ENCODE measurements at regions not wholly inside any gene's neighbourhood (a gene's known extent, or its start where the extent isn't known, plus 50 kb on each side); places are given as distances from the start of the nearest gene placed in this dataset.
"Not testable (repeated sequence)": the region's sequence is repeated elsewhere in the genome, so short reads cannot be mapped to it uniquely, and the experiment has no call there.

DNA sequence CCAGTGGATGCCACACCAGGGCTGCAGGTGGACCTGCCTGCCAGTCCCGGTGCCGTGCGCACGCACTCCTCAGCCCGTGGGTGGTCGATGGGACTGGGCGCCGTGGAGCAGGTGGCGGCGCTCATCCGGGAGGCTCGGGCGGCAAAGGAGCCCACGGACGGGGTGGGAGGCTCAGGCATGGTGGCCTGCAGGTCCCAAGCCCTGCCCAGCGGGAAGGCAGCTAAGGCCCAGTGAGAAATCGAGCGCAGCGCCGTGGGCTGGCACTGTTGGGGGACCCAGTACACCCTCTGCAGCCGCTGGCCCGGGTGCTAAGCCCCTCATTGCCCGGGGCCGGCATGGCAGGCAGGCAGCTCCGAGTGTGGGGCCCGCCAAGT, 1171.8 kb upstream of the B3GALT2 start:
- DNase-seq = no peak

DNA sequence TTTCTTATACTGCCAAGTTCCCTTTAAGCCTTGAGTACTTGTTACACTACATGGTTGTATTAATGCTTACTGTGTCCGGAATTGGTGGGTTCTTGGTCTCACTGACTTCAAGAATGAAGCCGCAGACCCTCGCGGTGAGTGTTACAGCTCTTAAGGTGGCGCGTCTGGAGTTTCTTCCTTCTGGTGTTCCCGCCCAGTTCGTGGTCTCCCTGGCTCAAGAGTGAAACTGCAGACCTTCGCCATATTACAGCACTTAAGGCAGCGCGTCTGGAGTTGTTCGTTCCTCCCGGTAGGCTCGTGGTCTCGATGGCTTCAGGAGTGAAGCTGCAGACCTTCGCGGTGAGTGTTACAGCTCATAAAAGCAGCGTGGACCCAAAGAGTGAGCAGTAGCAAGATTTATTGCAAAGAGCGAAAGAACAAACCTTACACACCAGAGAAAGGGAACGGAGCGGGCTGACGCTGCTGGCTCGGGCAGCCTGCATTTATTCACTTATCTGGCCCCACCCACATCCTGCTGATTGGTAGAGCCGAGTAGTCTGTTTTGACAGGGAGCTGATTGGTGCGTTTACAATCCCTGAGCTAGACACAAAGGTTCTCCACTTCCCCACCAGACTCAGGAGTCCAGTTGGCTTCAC, 1171.3 kb upstream of the B3GALT2 start:
- not testable (repeated sequence) for DNase-seq

DNA sequence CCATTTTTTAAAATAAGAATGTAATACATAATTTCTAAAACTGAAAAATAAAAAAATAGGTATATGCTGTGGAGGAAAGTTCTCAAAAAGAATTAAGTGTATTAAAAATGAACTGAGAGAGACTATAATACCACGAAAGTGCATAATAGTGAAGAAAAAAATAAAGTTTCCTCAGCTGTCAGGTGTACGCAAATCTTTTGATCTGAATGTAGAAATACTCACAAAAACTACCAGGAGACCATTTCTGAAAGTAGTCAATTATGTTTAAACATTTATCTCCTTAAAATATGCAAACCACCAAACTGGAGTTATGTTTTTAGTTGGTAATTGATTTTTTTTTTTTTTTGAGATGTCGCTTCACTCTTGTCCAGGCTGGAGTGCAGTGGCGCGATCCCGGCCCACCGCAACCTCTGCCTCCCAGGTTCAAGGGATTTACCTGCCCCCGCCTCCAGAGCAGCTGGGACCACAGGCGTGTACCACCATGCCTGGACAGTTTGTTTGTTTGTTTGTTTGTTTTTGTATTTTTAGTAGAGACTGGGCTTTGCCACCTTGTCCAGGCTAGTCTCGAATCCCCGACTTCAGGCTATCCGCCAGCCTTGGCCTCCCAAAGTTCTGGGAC, 1169.2 kb upstream of the B3GALT2 start:
- DNase-seq = no peak

DNA sequence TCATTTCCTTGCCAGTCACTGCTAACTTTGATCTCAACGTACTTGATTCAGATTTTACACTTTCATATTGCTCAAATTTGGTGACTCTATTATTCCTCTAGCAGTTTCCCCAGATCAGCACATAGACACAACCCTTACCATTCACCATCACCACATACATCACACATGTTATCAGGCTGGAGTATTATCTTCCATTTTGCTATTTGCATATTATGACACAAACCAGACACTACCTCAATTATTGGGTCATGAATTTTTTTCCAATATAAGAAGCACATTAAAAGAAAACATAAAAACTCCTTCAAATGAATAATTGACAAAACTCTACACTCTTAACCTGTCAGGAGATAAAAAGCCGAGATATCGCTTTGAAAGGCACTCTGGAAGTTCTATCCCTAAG, 1166.7 kb upstream of the B3GALT2 start:
- no peak for DNase-seq

DNA sequence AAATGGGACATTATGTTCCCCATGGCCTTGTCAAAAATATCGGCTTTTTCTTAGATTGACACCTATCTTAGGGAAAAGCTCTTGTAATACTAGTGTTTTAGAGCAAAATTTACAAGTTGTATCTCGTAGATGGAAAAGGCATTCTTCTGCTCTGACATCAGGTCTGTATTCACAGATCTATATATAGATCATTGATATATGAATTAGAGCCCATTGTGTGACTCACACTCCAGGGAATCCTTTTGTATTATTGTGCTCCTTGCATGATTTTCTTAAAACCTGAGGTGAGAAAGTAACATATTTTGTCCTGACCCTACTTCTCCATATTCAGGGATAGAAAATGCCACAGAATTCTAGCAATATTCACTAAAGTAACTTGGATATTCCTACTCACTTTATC, 1160.8 kb upstream of the B3GALT2 start:
- no peak for DNase-seq

DNA sequence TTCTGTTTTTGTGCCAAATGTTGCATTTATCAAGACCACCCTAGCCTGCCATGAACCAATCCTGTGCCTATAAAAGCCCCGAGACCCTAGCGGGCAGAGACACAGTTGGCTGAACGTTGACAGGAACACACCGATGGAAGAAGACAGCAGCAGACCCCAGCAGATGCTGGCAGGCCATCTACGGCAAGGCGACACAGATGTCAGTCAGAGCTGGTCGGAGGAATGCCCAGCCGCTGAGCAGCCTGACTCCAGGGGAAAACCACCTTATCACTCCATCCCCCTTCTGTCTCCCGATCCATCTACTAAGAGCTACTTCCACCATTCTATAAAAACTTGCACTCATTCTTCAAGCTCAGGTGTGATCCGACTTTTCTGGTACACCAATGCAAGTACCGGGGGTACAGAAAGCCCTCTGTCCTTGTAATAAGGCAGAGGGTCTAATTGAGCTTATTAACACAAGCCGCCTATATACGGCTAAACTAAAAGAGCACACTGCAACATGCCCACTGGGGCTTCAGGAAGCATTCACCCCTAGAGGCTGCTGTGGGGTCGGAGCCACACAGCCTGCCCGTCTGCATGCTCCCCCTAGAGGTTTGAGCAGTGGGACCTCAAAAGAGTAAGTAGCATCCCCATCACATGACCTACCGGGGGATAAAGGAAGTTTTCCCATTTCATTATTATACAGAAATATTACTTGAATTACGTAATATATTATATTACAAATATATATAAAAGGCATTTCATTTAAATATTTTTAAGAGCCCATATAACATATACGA, 1156.3 kb upstream of the B3GALT2 start:
- DNase-seq = no peak

DNA sequence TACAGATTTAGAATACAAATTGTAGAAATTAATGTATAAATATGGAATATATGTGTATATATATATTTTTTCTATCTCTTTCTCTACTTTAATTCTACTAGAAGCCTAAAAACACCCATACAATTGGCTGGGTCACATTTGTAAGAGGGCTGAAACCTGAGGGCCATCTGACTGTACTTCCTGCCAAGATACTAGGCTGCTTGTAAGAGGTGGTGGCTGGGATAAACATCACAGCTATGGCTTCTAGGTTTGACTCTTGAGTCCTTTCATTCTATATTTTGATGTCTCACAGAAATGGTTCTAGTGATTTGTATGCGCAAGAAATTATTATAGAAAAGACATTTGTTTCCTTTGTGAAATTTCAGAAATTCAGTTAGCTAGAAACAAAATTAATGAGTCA, 1155.2 kb upstream of the B3GALT2 start:
- DNase-seq = no peak

DNA sequence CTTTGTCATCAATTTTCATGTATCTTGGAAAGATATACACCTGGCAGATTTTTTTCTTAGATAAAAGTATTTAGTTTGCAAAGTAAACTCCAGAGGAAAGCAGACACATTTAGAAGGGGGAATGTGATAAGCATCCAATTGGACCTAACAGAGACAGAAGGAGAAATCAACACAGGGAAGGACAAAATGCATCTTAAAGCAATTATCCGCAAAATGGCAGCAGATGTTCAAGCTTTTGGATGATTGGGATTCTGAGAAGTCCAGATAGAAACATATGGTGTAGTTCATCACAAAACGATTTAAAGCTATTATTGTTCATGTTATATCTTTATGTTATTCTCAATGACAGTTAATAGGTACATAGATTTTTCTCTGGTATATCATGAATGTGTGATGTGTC, 1153.1 kb upstream of the B3GALT2 start:
- no peak for DNase-seq

DNA sequence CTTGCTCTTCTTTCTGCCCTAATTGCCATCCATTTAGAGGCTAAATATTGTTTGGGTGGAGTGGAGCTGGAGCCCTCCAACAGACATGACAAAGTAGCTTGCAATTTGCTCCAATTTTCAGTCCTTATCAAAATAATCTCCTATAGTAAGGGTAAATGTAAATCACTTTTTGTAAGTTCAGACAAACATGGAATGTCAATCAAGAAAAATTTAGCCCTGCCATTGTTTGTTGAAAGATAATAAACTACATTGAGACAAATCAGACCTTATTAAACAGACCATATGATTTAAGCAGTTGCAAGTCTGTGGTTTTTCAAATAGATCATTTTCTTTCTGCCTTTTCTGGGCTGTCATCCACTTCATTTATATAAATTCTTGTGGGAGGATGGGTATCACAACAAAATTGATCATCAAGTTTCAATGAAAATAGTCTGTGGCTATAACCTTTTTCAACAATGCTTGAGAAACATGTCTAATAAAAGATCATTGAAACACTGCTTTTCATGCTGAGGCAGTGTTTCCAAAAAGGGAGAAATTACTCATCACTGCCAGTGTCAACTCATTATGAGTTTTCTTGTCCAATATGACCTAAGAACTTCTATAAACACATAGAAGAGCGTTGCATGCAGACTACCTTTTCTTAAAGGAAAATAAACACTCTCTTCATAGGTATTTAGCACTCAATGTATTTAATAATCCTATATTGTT, 1152.0 kb upstream of the B3GALT2 start:
- DNase-seq = no peak

DNA sequence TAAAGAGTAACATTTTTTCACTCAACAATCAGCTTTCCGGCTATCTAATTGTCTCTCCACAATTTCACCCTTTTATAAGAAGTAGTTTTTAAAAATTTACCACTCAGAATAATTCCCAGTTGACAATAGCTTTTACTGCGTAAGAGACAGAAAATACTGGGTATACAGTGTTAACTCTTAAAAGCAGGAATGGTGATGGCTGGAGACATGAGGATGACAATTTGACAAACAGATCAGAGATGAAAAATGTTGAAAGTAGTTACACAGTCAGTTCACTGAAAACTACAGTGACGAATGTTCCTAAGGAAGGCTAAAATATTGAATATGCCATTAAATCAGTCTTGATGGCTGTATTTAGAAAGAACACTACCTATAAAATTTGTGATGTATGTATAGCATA, 1146.8 kb upstream of the B3GALT2 start:
- DNase-seq = no peak

DNA sequence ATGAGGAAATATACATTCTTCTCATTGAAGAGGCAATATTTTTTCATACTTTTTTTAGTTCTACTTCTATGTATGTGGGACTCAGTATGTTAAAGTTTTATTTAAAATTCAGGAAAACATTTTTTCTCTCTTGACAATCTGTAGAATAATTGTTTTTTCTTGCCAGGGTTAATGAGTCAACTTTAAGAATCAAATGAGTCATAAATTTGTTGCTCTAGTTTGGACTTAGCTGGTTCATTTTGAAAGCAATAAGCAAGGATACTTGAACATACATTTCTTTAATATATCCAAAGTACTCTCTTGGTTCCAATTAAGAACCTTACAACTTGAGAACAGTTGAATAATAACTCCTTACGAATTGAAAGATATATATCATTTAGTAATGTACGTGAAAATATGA, 1145.3 kb upstream of the B3GALT2 start:
- no peak for DNase-seq

DNA sequence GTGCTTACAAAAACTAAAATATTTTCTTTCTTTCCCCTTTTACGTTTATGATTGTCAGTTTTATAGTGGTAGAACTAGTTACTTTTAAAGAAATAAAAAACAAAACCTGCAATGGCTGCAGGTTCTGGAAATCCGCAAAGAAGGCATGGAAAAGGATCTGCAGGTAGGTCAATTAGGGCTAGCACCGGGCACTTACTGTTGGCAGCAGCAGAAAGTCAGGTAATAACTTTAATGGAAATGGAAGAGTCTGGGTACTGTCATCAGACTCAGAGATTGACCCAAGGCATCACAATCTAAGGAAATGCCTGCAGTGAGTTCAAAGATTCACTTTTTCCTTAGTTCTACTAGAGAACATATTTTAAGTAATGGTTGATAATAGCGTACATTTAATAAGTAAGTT, 1136.3 kb upstream of the B3GALT2 start:
- no peak for DNase-seq

DNA sequence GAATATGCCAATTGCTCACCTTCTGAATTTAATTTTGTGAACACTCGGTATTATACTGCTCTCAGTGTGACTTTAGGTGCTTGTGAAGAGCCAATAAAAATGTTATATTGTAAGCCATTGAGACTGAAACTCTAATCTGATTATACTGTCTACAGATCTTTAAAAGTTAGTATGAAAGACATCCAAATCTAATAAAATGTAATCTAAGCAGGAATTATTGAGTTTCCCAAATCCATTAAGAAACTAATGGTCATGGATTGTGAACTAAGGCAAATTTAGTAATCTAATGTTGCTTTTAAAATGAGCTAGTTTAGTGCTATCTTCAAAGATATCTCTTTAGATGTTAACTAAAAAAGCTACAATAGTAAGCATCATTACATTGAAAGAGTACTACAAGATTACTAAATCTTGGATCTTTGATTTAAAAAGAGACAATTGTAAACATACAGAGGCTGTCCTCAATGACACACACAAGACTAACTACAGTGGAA, 1132.4 kb upstream of the B3GALT2 start:
- DNase-seq = no peak

DNA sequence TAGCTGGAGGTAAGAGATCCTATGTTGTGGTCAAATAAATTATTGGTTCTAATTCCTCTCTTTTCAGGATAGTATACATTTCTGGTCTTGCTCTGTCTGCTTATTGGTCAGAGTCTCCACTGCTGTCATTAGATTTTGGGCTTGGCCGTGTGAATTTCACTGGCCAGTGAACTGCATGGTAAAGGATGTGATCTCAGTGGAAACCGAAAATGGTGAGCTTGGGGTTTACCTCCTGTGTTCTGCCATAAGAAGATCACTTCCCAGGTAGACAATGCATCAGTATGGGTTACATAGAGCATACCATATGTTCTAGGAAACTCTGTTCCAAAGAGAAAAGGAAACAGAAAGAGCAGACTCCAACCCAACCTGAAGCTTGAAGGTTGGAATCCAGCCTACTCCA, 1123.3 kb upstream of the B3GALT2 start:
- DNase-seq = no peak

DNA sequence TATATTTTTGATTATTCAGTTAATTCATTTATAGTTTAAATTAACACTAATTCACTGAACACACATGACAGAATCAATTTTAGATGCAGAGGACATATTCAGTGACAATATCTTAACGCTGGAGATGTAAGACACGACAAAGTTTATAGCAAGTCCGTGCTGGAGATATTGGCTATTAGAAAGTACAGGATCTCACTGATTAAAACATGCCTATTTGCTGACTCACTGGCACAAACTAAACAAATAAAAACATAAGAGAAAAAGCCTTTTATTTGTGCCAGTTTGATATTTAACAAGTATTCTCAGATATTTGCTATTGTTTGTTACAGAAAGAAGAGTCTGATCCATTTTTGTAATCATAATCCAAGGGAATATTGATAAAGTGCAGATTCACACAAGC, 1122.9 kb upstream of the B3GALT2 start:
- no peak for DNase-seq

DNA sequence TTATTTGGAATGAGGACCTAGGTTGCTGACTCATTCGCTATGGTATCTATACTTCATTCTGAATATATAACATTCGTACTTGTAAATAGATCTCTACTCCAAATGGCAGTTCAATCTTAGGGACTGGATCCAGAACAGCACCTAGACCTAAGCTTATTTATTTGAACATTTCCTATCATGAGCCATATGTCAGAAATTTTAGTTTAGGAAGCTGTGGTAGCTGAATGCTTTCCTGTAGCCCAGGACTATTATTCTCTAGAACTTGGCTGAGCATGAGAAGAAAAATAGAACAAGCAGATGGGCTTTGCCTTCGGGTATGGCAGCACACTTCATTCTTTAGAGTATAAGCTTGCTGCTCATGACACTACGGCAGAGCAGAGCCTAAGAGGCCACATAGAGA, 1114.4 kb upstream of the B3GALT2 start:
- no peak for DNase-seq

DNA sequence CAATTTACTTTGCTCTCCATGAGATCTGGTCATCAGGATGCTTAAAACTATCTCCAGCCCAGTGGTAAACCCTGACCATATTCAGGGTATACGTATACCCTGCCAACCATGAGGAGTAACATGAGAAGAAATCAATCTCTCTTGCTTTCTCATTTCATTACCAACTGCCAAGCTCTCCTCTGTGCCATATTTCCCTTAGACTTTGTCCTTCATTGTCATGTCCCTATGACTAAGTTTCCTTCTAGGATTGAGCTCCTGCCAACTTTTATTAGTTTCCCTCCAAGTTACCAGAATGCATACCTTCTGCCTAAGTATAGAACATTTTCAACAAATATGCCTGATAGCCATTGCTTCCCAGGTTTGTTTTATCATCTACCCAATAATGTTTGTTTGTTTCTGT, 1113.9 kb upstream of the B3GALT2 start:
- no peak for DNase-seq

DNA sequence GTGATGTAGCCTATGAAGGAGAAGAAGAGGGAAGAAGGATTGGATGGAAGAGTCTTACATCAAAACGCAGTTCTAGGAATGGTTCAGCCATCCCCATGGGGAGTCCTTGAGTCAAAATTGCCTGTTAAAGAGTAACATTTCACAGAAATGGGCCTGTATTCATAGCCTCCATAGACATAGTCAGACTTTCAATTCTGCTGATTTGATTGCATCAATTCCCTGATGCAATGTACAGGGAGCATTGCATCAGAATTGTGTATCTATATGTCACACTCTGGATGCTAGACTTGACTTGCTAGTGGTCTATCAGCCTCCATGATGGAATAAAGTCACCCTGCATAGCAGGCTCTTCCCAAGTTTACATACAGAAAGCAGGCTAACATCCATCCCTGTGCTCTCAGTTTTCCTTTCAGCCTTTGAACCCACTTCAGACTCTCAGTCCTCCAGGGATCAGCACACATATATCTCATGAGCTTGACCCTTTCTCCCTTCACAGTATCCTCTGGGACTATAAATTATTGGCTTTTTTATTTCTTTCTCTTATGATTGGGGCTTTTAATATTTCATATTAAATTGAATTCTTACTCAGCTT, 1111.7 kb upstream of the B3GALT2 start:
- DNase-seq = no peak

DNA sequence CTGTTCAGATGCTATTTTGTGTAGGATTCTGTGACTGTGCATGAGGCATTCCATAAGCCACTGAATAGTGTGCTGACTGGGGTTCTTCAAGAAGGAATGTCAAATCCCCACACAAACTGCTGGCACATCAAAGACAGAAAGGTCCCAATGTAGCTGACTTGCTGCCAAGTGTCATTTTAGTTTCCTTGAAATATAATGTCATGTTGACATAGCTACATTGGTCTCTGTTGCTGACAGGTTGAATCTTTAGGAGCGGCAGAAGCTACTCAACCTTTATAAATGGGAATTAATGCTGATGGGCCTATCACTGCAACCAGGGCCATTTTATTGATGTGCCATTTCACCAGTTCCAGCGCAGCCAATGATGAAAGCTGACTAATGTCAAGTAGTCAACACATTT, 1110.7 kb upstream of the B3GALT2 start:
- DNase-seq = no peak

DNA sequence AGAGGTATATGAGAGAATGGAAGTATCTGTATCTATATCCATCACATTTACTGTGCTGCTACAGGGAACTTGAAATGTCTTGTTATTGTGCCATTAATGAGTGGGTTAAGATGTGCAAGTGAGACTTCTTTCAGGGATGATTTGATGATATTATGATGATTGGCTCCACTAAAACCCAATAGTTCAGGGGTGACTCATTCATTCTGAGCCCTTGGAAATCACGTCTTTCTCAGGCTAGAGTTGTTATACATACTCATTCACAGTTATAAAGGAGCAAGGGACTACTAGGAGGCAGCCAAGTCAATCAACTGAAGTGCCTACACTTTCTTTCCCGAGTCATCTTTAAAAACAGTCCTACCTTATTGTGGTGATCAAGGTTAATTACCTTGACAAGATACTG, 1109.8 kb upstream of the B3GALT2 start:
- no peak for DNase-seq

DNA sequence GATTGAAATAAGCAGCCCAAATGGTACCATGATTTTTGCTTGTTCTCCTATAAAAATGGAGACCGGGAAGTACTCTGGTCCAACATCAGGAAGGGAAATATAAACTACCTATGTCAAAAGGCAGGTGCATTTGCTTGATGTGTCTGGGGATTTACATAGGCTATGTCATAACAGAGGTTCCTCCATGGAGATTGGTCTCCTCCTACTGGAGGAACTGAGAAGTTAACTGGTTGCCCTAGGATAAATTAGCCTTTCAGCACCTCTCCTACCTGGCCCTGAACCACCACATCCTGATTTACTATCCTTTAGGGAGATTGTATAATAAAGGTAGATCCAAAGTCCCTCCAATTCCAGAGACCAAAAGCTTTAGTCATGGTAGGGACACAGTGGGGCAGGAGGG, 1109.3 kb upstream of the B3GALT2 start:
- no peak for DNase-seq

DNA sequence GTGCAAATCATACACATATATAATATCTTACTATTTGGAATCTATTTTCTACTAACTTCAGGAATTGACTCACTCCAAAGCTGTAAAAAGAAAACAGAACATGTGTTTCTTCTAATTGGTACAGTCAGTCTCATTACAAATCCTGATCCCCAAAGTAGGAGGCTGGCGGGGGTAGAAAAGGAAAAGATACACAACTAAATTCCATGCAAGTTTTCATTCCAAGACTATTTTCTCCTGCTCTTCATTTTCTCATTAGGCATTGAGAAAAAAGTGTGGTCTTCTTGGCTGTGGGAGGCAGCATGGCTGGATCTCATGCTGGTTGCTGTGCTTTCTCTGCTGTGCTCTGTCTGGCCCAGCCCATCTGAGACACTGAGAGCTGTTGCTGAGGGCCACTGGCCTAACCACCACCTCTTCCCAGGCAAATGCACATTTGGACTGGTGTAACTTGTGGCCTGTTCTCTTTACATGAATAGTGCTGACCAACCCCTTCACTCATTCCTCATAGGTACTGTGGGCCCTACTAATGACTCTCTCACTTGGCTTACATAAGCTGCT, 1107.5 kb upstream of the B3GALT2 start:
- DNase-seq = no peak

DNA sequence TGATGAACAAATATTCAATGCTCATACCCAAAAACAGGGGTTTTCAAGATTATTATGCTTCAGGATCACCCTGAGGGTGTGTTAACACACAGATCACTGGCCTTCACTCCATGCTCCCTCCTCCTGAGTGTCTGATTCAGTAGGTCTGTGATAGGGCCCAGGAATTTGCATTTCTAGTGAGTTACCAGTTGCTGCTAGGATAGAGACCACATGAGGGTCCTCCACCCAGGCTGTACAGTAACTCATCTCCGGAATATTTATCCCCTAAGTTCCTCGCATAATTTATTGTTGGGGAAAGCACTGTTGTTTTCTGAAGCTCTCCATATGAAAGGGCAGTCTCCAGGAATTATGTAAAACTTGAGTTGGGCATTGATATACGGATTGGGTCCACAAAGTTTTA, 1106.6 kb upstream of the B3GALT2 start:
- DNase-seq = no peak
